Rectal smooth muscle tissue (tissue), 1 donor: ENCODE measurements at regions not wholly inside any gene's neighbourhood (a gene's known extent, or its start where the extent isn't known, plus 50 kb on each side); places are given as distances from the start of the nearest gene placed in this dataset.

Experiments used
- H3K27ac ChIP-seq: one replicate; pipeline ENCODE4 v1.7.0; 2013; ENCODE audit warnings: low read depth, low read length, inconsistent platforms
- H3K27me3 ChIP-seq: one replicate; pipeline ENCODE4 v1.7.0; 2013; ENCODE audit warnings: low read length; ENCODE audit not compliant: control insufficient read depth, insufficient read depth
- H3K36me3 ChIP-seq: one replicate; pipeline ENCODE4 v1.7.0; 2013; ENCODE audit warnings: low read length; ENCODE audit not compliant: control insufficient read depth, insufficient read depth
- H3K4me1 ChIP-seq: one replicate; pipeline ENCODE4 v1.7.0; 2013; ENCODE audit warnings: low read length; ENCODE audit not compliant: control insufficient read depth, insufficient read depth
- H3K4me3 ChIP-seq: one replicate; pipeline ENCODE4 v1.7.0; 2013; ENCODE audit warnings: low read length
- H3K9ac ChIP-seq: one replicate; pipeline ENCODE4 v1.7.0; 2013; ENCODE audit warnings: low read length

GRCh38 chr5:174991847-174992246, 267.5 kb downstream of the MSX2 start:
- Histone ChIP-seq H3K27me3 (no peaks in the 10 kb centered on the region), H3K36me3 (no peaks in the 10 kb centered on the region), H3K27ac (no peak overlapping the region), H3K4me3 (no peak overlapping the region), H3K9ac (no peak overlapping the region), H3K4me1 (no peaks in the 10 kb centered on the region)

- no peak overlapping the region for H3K27ac ChIP-seq
- no peaks in the 10 kb centered on the region for H3K36me3 ChIP-seq
- H3K27me3 ChIP-seq = no peaks in the 10 kb centered on the region
- no peak overlapping the region for H3K4me3 ChIP-seq
- no peak overlapping the region for H3K9ac ChIP-seq
- H3K4me1 ChIP-seq = no peaks in the 10 kb centered on the region
These were observed 266.5 kb downstream of the MSX2 start for GRCh38 chr5:174990909-174991308.

GRCh38 chr5:174987443-174988012, 263.1 kb downstream of the MSX2 start:
- Histone ChIP-seq H3K9ac (no peak overlapping the region), H3K4me1 (no peaks in the 10 kb centered on the region), H3K27ac (no peak overlapping the region), H3K4me3 (no peak overlapping the region), H3K27me3 (no peaks in the 10 kb centered on the region), H3K36me3 (no peaks in the 10 kb centered on the region)

GRCh38 chr5:174984863-174985262, 260.5 kb downstream of the MSX2 start:
- Histone ChIP-seq H3K27ac (no peak overlapping the region), H3K27me3 (no peaks in the 10 kb centered on the region)

GRCh38 chr5:174982485-174982884, 258.1 kb downstream of the MSX2 start:
- H3K4me1 ChIP-seq = no peaks in the 10 kb centered on the region
- no peaks in the 10 kb centered on the region for H3K36me3 ChIP-seq

More at GRCh38 chr5:174984863-174985262, 260.5 kb downstream of the MSX2 start:
- Histone ChIP-seq H3K36me3 (no peaks in the 10 kb centered on the region), H3K4me3 (no peak overlapping the region), H3K9ac (no peak overlapping the region), H3K4me1 (no peaks in the 10 kb centered on the region)

GRCh38 chr5:174981416-174981815, 257.0 kb downstream of the MSX2 start:
- Histone ChIP-seq H3K27me3 (no peaks in the 10 kb centered on the region), H3K36me3 (no peaks in the 10 kb centered on the region), H3K27ac (no peak overlapping the region), H3K4me3 (no peak overlapping the region), H3K4me1 (no peaks in the 10 kb centered on the region), H3K9ac (no peak overlapping the region)

More at GRCh38 chr5:174982485-174982884, 258.1 kb downstream of the MSX2 start:
- H3K4me3 ChIP-seq = no peak overlapping the region
- H3K27me3 ChIP-seq = no peaks in the 10 kb centered on the region
- no peak overlapping the region for H3K9ac ChIP-seq
- H3K27ac ChIP-seq = no peak overlapping the region

GRCh38 chr5:174980952-174981351, 256.6 kb downstream of the MSX2 start:
- Histone ChIP-seq H3K9ac (no peak overlapping the region), H3K4me3 (no peak overlapping the region), H3K36me3 (no peaks in the 10 kb centered on the region), H3K4me1 (no peaks in the 10 kb centered on the region), H3K27ac (no peak overlapping the region), H3K27me3 (no peaks in the 10 kb centered on the region)

GRCh38 chr5:174972291-174972690, 247.9 kb downstream of the MSX2 start:
- Histone ChIP-seq H3K4me3 (no peak overlapping the region), H3K4me1 (no peaks in the 10 kb centered on the region), H3K27ac (no peak overlapping the region), H3K9ac (no peak overlapping the region), H3K27me3 (no peaks in the 10 kb centered on the region), H3K36me3 (no peaks in the 10 kb centered on the region)

GRCh38 chr5:174971210-174971609, 246.8 kb downstream of the MSX2 start:
- H3K36me3 ChIP-seq = no peaks in the 10 kb centered on the region
- no peak overlapping the region for H3K4me3 ChIP-seq
- no peak overlapping the region for H3K9ac ChIP-seq
- no peaks in the 10 kb centered on the region for H3K4me1 ChIP-seq
- no peaks in the 10 kb centered on the region for H3K27me3 ChIP-seq
- H3K27ac ChIP-seq = no peak overlapping the region

- H3K9ac ChIP-seq = no peak overlapping the region
- H3K4me1 ChIP-seq = no peaks in the 10 kb centered on the region
- H3K36me3 ChIP-seq = no peaks in the 10 kb centered on the region
- no peak overlapping the region for H3K27ac ChIP-seq
- H3K27me3 ChIP-seq = no peaks in the 10 kb centered on the region
- H3K4me3 ChIP-seq = no peak overlapping the region
These were observed 246.1 kb downstream of the MSX2 start for GRCh38 chr5:174970502-174970901.

- Histone ChIP-seq H3K27me3 (no peaks in the 10 kb centered on the region), H3K4me1 (no peaks in the 10 kb centered on the region), H3K36me3 (no peaks in the 10 kb centered on the region), H3K4me3 (no peak overlapping the region), H3K27ac (no peak overlapping the region), H3K9ac (no peak overlapping the region)
These were observed 229.5 kb downstream of the MSX2 start for GRCh38 chr5:174953871-174954270.

- no peak overlapping the region for H3K27ac ChIP-seq
- no peak overlapping the region for H3K4me3 ChIP-seq
- no peaks in the 10 kb centered on the region for H3K27me3 ChIP-seq
- no peaks in the 10 kb centered on the region for H3K4me1 ChIP-seq
- no peaks in the 10 kb centered on the region for H3K36me3 ChIP-seq
- no peak overlapping the region for H3K9ac ChIP-seq
These were observed 226.9 kb downstream of the MSX2 start for GRCh38 chr5:174951151-174951780.

- no peaks in the 10 kb centered on the region for H3K27me3 ChIP-seq
- H3K36me3 ChIP-seq = no peaks in the 10 kb centered on the region
- no peak overlapping the region for H3K27ac ChIP-seq
- no peak overlapping the region for H3K4me3 ChIP-seq
- H3K9ac ChIP-seq = no peak overlapping the region
- H3K4me1 ChIP-seq = no peaks in the 10 kb centered on the region
These were observed 223.2 kb downstream of the MSX2 start for GRCh38 chr5:174947548-174947947.
